Panc1 (cell line): ENCODE measurements at regions not wholly inside any gene's neighbourhood (a gene's known extent, or its start where the extent isn't known, plus 50 kb on each side); places are given as distances from the start of the nearest gene placed in this dataset.

Experiments used
- ATAC-seq: fragments of 200-7000 bp; cut with Tn5 transposase; 2 replicates; pipeline ENCODE4 v1.9.1; 2020; ENCODE audit warnings: mild to moderate bottlenecking, moderate library complexity
- BruUV-seq: library from RNA; stranded (reverse); fragments of 400-500 nt; replicated peaks from 2 replicates; lab custom pipeline; 2021; lab: Mats Ljungman, UMichigan
- CTCF ChIA-PET: fragments of 300-600 bp; sonication (Branson Sonifier 250); formaldehyde crosslinking; loops from one replicate; lab custom pipeline; 2022; ENCODE audit warnings: antibody characterized with exemption; lab: Charles Lee
- POLR2A ChIA-PET: fragments of 300-600 bp; sonication (Branson Sonifier 250); formaldehyde crosslinking; loops from one replicate; lab custom pipeline; 2022; ENCODE audit warnings: antibody characterized with exemption; lab: Charles Lee
- DNase-seq: peaks from one replicate; pipeline ENCODE4 v3.0.0-alpha.2; 2010; ENCODE audit warnings: low read depth, low spot score
- H3K27ac ChIP-seq: 2 replicates; pipeline ENCODE4 v1.5.1; 2011; ENCODE audit warnings: mild to moderate bottlenecking, low read length, inconsistent platforms
- H3K27me3 ChIP-seq: fragments of 200-500 bp; sonication (Bioruptor generic); 2 replicates; pipeline ENCODE4 v1.6.0; 2014; ENCODE audit warnings: low read length, inconsistent platforms; ENCODE audit not compliant: control insufficient read depth, insufficient read depth
- H3K36me3 ChIP-seq: fragments of 200-500 bp; sonication (Bioruptor generic); 2 replicates; pipeline ENCODE4 v1.5.1; 2014; ENCODE audit warnings: inconsistent platforms, mild to moderate bottlenecking, low read length, moderate library complexity; ENCODE audit not compliant: control insufficient read depth, insufficient read depth
- H3K4me1 ChIP-seq: 2 replicates; pipeline ENCODE4 v1.5.1; 2011; ENCODE audit warnings: inconsistent platforms, mild to moderate bottlenecking, low read length, moderate library complexity; ENCODE audit not compliant: control insufficient read depth, insufficient read depth
- H3K4me3 ChIP-seq, 2 experiments: 2 replicates each; pipeline ENCODE4 v1.5.1; 2011 to 2012; ENCODE audit warnings: low read depth in 2 of 2, low read length in 2 of 2, mild to moderate bottlenecking in 2 of 2, inconsistent platforms in 1 of 2, moderate library complexity in 1 of 2
- H3K9me3 ChIP-seq: fragments of 200-500 bp; sonication (Bioruptor generic); 2 replicates; pipeline ENCODE4 v1.5.1; 2014; ENCODE audit warnings: low read depth, mild to moderate bottlenecking, inconsistent platforms, low read length, moderate library complexity; ENCODE audit not compliant: control insufficient read depth, insufficient read depth
- CTCF ChIP-seq: fragments of 450-650 bp; IDR thresholded peaks from 2 replicates; pipeline ENCODE4 v1.5.1; 2017; ENCODE audit warnings: mild to moderate bottlenecking
- POLR2AphosphoS5 ChIP-seq: IDR thresholded peaks from 2 replicates; pipeline ENCODE4 v1.6.1; 2012; ENCODE audit warnings: mild to moderate bottlenecking, low read depth, low read length, moderate library complexity
- REST ChIP-seq, 2 experiments: IDR thresholded peaks; 2 replicates each; pipeline ENCODE4 v1.6.1; 2011 to 2012; ENCODE audit warnings: low read depth in 2 of 2, control low read depth in 1 of 2, low read length in 1 of 2, mild to moderate bottlenecking in 1 of 2, moderate library complexity in 1 of 2; ENCODE audit not compliant: insufficient read depth in 1 of 2
- SIN3A ChIP-seq: IDR thresholded peaks from 2 replicates; pipeline ENCODE4 v1.6.1; 2012; ENCODE audit warnings: low read depth, mild to moderate bottlenecking, low read length, moderate library complexity, borderline replicate concordance; ENCODE audit not compliant: insufficient read depth
- TCF7L2 ChIP-seq: IDR thresholded peaks from 2 replicates; pipeline ENCODE4 v1.6.1; 2011; ENCODE audit warnings: mild to moderate bottlenecking, low read depth, low read length, inconsistent platforms
- in situ Hi-C: cut with HindIII; loops from 2 replicates; pipeline ENCODE4 v1.10.0; 2016; ENCODE audit warnings: low sequenced_read_pairs, low pct_unique_long_range_greater_than_20kb
- intact Hi-C: fragments of 100-400 bp; cut with micrococcal nuclease; formaldehyde crosslinking; loops from one replicate; pipeline ENCODE4 v1.10.0; 2022; ENCODE audit not compliant: unreplicated experiment

- no peak for TF ChIP-seq REST (IDR thresholded peaks at IDR 0.05; ENCODE audit: insufficient read depth in 1 of 2, low read depth in 2 of 2, low read length in 1 of 2)
- TF ChIP-seq POLR2AphosphoS5 = no peak
- TF ChIP-seq SIN3A = no peak
These were observed 84.9 kb upstream of the HMGXB4 start for GRCh38 chr22:35172442-35172841.

GRCh38 chr22:35173655-35174054 is 83.6 kb upstream of the HMGXB4 start:
- TF ChIP-seq POLR2AphosphoS5 = no peak
- TF ChIP-seq TCF7L2 = no peak
- TF ChIP-seq SIN3A = no peak
- Histone ChIP-seq H3K27ac (no peak overlapping the region), H3K4me1 (no peaks in the 10 kb centered on the region), H3K4me3 (no peak overlapping the region), H3K27me3 (no peaks in the 10 kb centered on the region), H3K9me3 (no peaks in the 10 kb centered on the region), H3K36me3 (no peaks in the 10 kb centered on the region)
- no peak for DNase-seq
- ChIA-PET CTCF (no interaction called here), POLR2A (no interaction called here)
- in situ Hi-C loops = no loop called here
- no peak for ATAC-seq
- BruUV-seq = no TSS peak
- intact Hi-C loops = no loop called here

More at GRCh38 chr22:35172442-35172841, 84.9 kb upstream of the HMGXB4 start:
- no peak overlapping the region for H3K4me3 ChIP-seq
- no TSS peak for BruUV-seq
- no peaks in the 10 kb centered on the region for H3K4me1 ChIP-seq
- in situ Hi-C loops = no loop called here
- POLR2A ChIA-PET = no interaction called here
- CTCF ChIA-PET = no interaction called here
- ATAC-seq (no peak), DNase-seq (no peak)
- no peak overlapping the region for H3K27ac ChIP-seq
- H3K36me3 ChIP-seq = no peaks in the 10 kb centered on the region
- no peaks in the 10 kb centered on the region for H3K27me3 ChIP-seq
- intact Hi-C loops = no loop called here
- H3K9me3 ChIP-seq = no peaks in the 10 kb centered on the region

- POLR2A ChIA-PET = no interaction called here
- H3K36me3 ChIP-seq = no peaks in the 10 kb centered on the region
- no peak for TF ChIP-seq SIN3A
- no peak for TF ChIP-seq TCF7L2
- no peak for TF ChIP-seq CTCF
- no peak for TF ChIP-seq REST (IDR thresholded peaks at IDR 0.05; ENCODE audit: insufficient read depth in 1 of 2, low read depth in 2 of 2, low read length in 1 of 2)
- no peak for TF ChIP-seq POLR2AphosphoS5
- ATAC-seq = no peak
- no TSS peak for BruUV-seq
- H3K27ac ChIP-seq = no peak overlapping the region
- no peaks in the 10 kb centered on the region for H3K4me1 ChIP-seq
- H3K27me3 ChIP-seq = no peaks in the 10 kb centered on the region
- CTCF ChIA-PET = no interaction called here
- no peak for DNase-seq
- H3K4me3 ChIP-seq = no peak overlapping the region
- no peaks in the 10 kb centered on the region for H3K9me3 ChIP-seq
- intact Hi-C loops (no loop called here), in situ Hi-C loops (no loop called here)
These were observed 82.8 kb upstream of the HMGXB4 start for GRCh38 chr22:35174401-35175038.
